ENCODE measurements at regions not wholly inside any gene's neighbourhood (a gene's known extent, or its start where the extent isn't known, plus 50 kb on each side); places are given as distances from the start of the nearest gene placed in this dataset.

DNA sequence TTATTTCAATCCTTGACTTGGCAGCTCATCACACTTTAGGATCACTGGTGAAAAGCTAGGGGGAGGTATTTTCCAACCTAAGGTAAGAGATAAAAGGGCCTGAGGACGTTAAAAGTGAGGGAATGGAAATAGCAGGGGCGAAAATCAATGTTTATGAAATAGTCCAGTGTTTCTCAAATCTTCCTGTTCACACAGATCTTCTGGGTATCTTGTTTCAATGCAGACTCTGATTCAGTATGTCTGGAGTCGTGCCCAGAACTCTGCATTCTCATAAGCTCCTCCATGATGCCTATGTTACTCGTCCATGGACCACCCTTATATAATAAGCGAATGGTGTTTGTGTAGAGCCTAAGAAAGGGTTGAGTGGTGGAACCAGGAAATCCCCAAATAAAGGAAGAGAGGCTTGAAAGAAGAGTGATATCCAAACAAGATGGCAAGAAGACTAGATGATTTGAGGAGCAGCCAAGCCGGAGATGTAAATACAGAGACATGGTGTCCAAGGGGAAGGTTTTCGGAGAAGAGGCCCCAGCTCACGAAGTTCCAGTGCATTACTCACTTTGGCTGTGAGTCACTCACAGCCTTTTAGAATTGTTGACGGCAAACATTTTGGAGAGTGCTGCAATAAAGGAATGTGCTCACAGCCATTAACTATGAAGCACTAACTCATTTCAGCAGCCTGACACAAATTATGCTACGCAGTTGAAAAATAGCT, 215.6 kb upstream of the PPARGC1A start:
- TF ChIP-seq, protein P1, sequence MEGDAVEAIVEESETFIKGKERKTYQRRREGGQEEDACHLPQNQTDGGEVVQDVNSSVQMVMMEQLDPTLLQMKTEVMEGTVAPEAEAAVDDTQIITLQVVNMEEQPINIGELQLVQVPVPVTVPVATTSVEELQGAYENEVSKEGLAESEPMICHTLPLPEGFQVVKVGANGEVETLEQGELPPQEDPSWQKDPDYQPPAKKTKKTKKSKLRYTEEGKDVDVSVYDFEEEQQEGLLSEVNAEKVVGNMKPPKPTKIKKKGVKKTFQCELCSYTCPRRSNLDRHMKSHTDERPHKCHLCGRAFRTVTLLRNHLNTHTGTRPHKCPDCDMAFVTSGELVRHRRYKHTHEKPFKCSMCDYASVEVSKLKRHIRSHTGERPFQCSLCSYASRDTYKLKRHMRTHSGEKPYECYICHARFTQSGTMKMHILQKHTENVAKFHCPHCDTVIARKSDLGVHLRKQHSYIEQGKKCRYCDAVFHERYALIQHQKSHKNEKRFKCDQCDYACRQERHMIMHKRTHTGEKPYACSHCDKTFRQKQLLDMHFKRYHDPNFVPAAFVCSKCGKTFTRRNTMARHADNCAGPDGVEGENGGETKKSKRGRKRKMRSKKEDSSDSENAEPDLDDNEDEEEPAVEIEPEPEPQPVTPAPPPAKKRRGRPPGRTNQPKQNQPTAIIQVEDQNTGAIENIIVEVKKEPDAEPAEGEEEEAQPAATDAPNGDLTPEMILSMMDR (IDR thresholded peaks at IDR 0.05; ENCODE audit: low read length) = no peak
- no peak for TF ChIP-seq EZH2 (IDR thresholded peaks at IDR 0.05; ENCODE audit: borderline replicate concordance, low read length)

All from OCI-LY1 (cell line).